HG03108 (cell line): ENCODE measurements at regions not wholly inside any gene's neighbourhood (a gene's known extent, or its start where the extent isn't known, plus 50 kb on each side); places are given as distances from the start of the nearest gene placed in this dataset.
"Not testable (repeated sequence)": the region's sequence is repeated elsewhere in the genome, so short reads cannot be mapped to it uniquely, and the experiment has no call there.

Experiments
- ATAC-seq: cut with Tn5 transposase; IDR thresholded peaks from one replicate; pipeline ENCODE4 v1.9.1; 2021; ENCODE audit warnings: moderate library complexity; ENCODE audit not compliant: unreplicated experiment

- ATAC-seq, result no peak
Observed at GRCh38 chr4:144363890-144364289, 223.4 kb upstream of the GYPA start.

- ATAC-seq, result no peak
Observed at GRCh38 chr4:144366425-144366824, 225.9 kb upstream of the GYPA start.

GRCh38 chr4:144371485-144371884, 231.0 kb upstream of the GYPA start:
- ATAC-seq, result no peak

GRCh38 chr4:144374065-144374464, 233.5 kb upstream of the GYPA start:
- peak; percentile 91 for ATAC-seq

DNA sequence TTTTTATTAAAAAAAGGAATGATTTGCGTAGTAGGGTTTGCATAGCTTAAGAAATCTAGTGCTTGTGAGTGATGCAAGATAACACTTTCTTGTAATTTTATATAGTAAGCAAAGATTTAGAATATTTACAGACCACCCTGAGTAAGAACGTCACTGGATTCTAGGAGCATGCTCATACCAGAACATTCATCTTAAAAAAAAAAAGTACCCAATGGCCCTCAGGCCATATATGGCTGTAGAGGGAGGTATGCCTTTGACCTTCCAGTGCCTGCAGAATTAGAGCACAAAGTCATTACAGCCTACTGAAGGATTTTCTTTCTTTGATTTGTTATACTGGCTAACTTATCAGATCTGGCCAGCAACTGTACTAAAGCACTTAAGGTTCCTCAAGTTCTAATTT, 236.3 kb upstream of the GYPA start:
- no peak for ATAC-seq

DNA sequence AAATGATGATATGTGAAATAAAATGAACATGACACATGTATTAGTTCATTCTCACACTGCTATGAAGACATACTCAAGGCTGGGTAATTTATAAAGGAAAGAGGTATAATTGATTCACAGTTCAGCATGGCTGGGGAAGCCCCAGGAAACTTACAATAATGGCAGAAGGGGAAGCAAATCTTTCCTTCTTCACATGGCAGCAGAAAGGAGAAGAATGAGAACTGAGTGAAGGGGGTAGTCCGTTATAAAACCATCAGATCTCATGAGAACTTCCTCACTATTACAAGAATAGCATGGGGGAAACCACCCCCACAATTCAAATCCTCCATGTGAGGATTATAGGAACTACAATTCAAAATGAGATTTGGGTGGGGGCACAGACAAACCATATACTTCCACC, 243.9 kb upstream of the GYPA start:
- ATAC-seq, result no peak

- peak; percentile 85 for ATAC-seq
Observed at GRCh38 chr4:144399927-144400326, 246.0 kb upstream of the HHIP start.

GRCh38 chr4:144402176-144402575, 243.8 kb upstream of the HHIP start:
- no peak for ATAC-seq

GRCh38 chr4:144402999-144403398, 243.0 kb upstream of the HHIP start:
- no peak for ATAC-seq

GRCh38 chr4:144403893-144404292, 242.1 kb upstream of the HHIP start:
- no peak for ATAC-seq

GRCh38 chr4:144409525-144409924, 236.4 kb upstream of the HHIP start:
- no peak for ATAC-seq

GRCh38 chr4:144410230-144410783, 235.6 kb upstream of the HHIP start:
- ATAC-seq, result no peak

DNA sequence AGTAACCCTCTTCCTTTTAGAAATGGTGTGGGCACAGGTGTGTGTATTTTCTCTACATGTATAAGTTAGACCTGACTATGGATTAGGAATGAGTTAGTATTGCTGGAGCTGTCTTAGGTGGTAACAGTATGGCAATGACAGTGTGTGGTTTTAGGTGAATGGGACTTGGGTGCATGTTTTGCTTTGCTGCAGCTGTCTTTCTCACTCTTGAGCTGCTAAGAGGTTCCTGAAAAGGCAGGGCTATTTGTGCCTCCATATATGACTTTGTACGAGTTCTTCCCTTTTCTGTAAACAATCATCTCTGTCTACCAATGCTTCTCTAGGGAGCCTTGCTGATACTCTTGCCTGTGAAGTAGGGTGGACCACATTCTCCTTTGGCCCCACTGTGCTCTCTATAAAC, 234.8 kb upstream of the HHIP start:
- ATAC-seq, result no peak

GRCh38 chr4:144411700-144412099, 234.3 kb upstream of the HHIP start:
- peak; percentile 60 for ATAC-seq

- no peak for ATAC-seq
Observed at GRCh38 chr4:144421056-144421455, 224.9 kb upstream of the HHIP start.

DNA sequence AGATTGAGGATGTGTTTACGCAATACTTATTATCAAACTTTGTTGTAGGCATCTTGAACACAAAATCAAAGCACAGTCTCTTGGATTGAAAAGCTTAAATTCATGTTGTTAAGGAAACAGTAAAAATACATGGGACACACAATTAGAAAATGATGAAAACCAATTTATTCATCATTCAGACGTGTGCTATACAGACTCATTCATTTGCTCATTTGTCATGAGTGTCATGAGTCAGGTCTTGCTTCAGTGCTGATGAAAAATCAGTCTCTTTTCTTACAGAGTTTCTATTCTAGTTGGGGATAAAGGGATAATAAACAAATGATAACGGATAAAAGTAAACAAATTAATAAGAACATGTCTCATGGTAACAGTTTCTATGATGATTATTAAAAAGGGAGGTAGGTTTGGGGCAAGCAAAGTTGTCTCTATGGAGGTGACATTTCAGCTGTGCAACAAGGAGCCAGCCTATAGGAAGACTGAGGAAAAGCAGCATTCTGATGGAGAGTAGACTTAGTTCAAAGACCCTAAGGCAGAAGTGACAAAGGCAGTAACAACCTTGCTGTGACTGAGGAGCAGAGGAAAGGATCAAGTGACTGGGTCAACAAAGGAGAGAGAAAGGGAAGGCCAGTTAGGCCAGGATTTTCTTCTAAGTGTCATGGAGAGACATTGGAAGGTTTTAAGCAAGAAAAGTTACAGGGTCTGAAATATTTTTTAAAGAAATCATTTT, 224.0 kb upstream of the HHIP start:
- no peak for ATAC-seq

GRCh38 chr4:144423930-144424329, 222.0 kb upstream of the HHIP start:
- ATAC-seq, result no peak

DNA sequence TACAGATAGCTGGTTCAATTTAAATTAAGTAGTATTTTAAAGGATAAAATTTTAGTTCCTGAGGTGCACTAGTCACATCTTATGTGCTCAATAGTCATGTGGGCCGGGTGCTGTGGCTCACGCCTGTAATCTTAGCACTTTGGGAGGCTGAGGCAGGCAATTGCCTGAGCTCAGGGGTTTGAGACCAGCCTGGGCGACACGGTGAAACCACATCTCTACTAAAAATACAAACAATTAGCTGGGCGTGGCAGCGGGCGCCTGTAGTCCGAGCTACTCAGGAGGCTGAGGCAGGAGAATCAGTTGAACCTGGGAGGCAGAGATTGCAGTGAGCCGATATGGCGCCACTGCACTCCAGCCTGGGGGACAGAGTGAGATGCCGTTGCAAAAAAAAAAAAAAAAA, 219.9 kb upstream of the HHIP start:
- not testable (repeated sequence) for ATAC-seq

DNA sequence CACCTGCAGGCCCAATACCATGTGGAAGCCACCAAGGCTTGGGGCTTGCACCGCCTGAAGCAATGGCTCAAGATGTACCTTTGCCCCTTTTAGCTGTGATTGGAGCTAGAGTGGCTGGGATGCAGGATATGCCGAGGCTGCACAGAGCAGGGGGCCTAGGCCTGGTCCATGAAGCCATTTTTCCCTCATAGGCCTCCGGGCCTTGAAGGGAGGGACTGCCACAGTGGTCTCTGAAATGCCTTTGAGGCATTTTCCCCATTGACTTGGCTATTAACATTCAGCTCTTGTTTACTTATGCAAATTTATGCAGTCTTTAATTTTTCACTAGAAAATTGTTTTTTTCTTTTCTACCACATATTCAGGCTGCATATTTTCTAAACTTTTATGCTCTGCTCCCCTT, 203.2 kb upstream of the HHIP start:
- no peak for ATAC-seq

GRCh38 chr4:144449611-144450010, 196.3 kb upstream of the HHIP start:
- ATAC-seq, result no peak

DNA sequence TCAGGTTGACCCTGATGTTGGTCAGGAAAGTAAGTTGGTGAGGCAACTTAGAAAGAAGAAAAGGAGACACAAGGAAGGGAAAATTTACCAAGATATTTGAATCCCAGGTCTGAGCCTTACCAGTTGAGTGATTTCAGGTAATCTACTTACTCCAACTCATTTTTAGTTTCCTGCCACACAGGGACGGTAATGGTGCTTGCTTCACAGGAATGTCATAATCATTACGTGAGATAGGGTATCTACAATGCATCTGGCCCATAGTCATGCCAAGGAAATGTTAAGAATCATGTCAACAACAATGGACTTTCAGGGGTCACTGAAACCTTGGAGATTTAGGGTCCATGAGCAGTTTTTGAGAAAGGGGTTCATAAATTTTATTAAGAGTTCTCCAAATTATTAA, 195.4 kb upstream of the HHIP start:
- no peak for ATAC-seq

- no peak for ATAC-seq
Observed at GRCh38 chr4:144451766-144452450, 194.0 kb upstream of the HHIP start.
